Esophagus muscularis mucosa (tissue), 4 donors: ENCODE measurements at regions not wholly inside any gene's neighbourhood (a gene's known extent, or its start where the extent isn't known, plus 50 kb on each side); places are given as distances from the start of the nearest gene placed in this dataset.

Source experiments
- DNase-seq: peaks from one replicate; pipeline ENCODE4 v3.0.0-alpha.2; 2017; ENCODE audit errors: extremely low spot score
- H3K27ac ChIP-seq, 4 donors: fragments of 200-600 bp; sonication (generic); replicated peaks in 1 of 4; 1 replicate in 3 of 4; 2 replicates in 1 of 4; pipeline ENCODE4 v1.5.1; 2016 to 2019; ENCODE audit warnings: mild to moderate bottlenecking in 1 of 4
- H3K27me3 ChIP-seq, 4 donors: fragments of 200-600 bp; sonication (generic); one replicate each; pipeline versions ENCODE4 v1.5.1 to v1.6.0; 2016 to 2019
- H3K36me3 ChIP-seq, 4 donors: fragments of 200-600 bp; sonication (generic); one replicate each; pipeline ENCODE4 v1.5.1; 2016 to 2019
- H3K4me1 ChIP-seq, 4 donors: fragments of 200-600 bp; sonication (generic); one replicate each; pipeline ENCODE4 v1.5.1; 2016 to 2019
- H3K4me3 ChIP-seq, 4 donors: fragments of 200-600 bp; sonication (generic); 1 replicate in 2 of 4; 2 replicates in 2 of 4; pipeline ENCODE4 v1.5.1; 2016 to 2019; ENCODE audit warnings: mild to moderate bottlenecking in 4 of 4, moderate library complexity in 1 of 4
- H3K9me3 ChIP-seq, 4 donors: fragments of 200-600 bp; sonication (generic); 1 replicate in 3 of 4; 2 replicates in 1 of 4; pipeline ENCODE4 v1.5.1; 2016 to 2019
- CTCF ChIP-seq, 3 experiments: fragments of 200-600 bp in 2 of 3; fragments of 450-650 bp in 1 of 3; sonication (generic) in 2 of 3; IDR thresholded peaks; one replicate each; pipeline ENCODE4 v1.5.1; 2017 to 2019; ENCODE audit warnings: antibody characterized with exemption in 3 of 3, mild to moderate bottlenecking in 2 of 3, moderate library complexity in 1 of 3
- EP300 ChIP-seq: sonication (generic); formaldehyde crosslinking; IDR thresholded peaks from one replicate; pipeline ENCODE4 v1.6.1; 2017; ENCODE audit warnings: antibody characterized with exemption
- POLR2A ChIP-seq: fragments of 450-650 bp; IDR thresholded peaks from one replicate; pipeline ENCODE4 v1.6.1; 2017; ENCODE audit warnings: antibody characterized with exemption, moderate library complexity, mild to moderate bottlenecking, low read depth
- POLR2AphosphoS5 ChIP-seq, 2 donors: sonication (generic); formaldehyde crosslinking; IDR thresholded peaks; one replicate each; pipeline ENCODE4 v1.6.1; 2017; ENCODE audit warnings: antibody characterized with exemption in 2 of 2
- WGBS: methylation state at CpG from one replicate; pipeline ENCODE4 v1.1.5; 2018; 5-methylcytosine and 5-hydroxymethylcytosine counted together
- intact Hi-C: fragments of 100-400 bp; cut with DNase I; formaldehyde crosslinking; loops from one replicate; pipeline ENCODE4 v1.15.1; 2023

GRCh38 chr17:36727577-36727976, 126.2 kb downstream of the MRM1 start:
- intact Hi-C loops = no loop called here
- H3K27me3 ChIP-seq = peaks cover 0 to 68% (median 9%) of the 10 kb centered on the region in 4 donors
- H3K9me3 ChIP-seq = no peaks in the 10 kb centered on the region
- H3K36me3 ChIP-seq = no peaks in the 10 kb centered on the region
- no peak overlapping the region for H3K27ac ChIP-seq
- no peak overlapping the region for H3K4me3 ChIP-seq
- peaks cover 0 to 12% (median 4%) of the 10 kb centered on the region in 4 donors for H3K4me1 ChIP-seq
- 36% methylated on average over 4 of the region's 4 CpGs for WGBS
- DNase-seq = no peak
- TF ChIP-seq EP300 = no peak
- TF ChIP-seq POLR2AphosphoS5 (IDR thresholded peaks at IDR 0.05) = no peak
- no peak for TF ChIP-seq CTCF (IDR thresholded peaks at IDR 0.05)
- no peak for TF ChIP-seq POLR2A

- H3K36me3 ChIP-seq = no peaks in the 10 kb centered on the region
- 22% methylated on average over 30 of the region's 30 CpGs for WGBS
- H3K4me3 ChIP-seq = no peak overlapping the region
- H3K9me3 ChIP-seq = no peaks in the 10 kb centered on the region
- no peak overlapping the region for H3K27ac ChIP-seq
- intact Hi-C loops = no loop called here
- DNase-seq = no peak
- peaks cover 0 to 8% (median 0%) of the 10 kb centered on the region in 4 donors for H3K4me1 ChIP-seq
- TF ChIP-seq CTCF (IDR thresholded peaks at IDR 0.05) = no peak
- peaks cover 0 to 76% (median 9%) of the 10 kb centered on the region in 4 donors for H3K27me3 ChIP-seq
Observed at GRCh38 chr17:36728030-36728991, 126.9 kb downstream of the MRM1 start.

GRCh38 chr17:36730095-36730808, 128.9 kb downstream of the MRM1 start:
- H3K27ac ChIP-seq = no peak overlapping the region
- intact Hi-C loops = no loop called here
- H3K9me3 ChIP-seq = no peaks in the 10 kb centered on the region
- TF ChIP-seq POLR2AphosphoS5 (IDR thresholded peaks at IDR 0.05) (no peak), CTCF (IDR thresholded peaks at IDR 0.05) (no peak), EP300 (no peak), POLR2A (no peak)
- 66% methylated on average over 8 of the region's 9 CpGs for WGBS
- DNase-seq = no peak
- no peak overlapping the region for H3K4me3 ChIP-seq
- no peaks in the 10 kb centered on the region for H3K36me3 ChIP-seq
- H3K27me3 ChIP-seq = peaks cover 0 to 74% (median 9%) of the 10 kb centered on the region in 4 donors
- peaks cover 0 to 8% (median 0%) of the 10 kb centered on the region in 4 donors for H3K4me1 ChIP-seq

- H3K4me3 ChIP-seq = no peak overlapping the region
- H3K9me3 ChIP-seq = no peaks in the 10 kb centered on the region
- DNase-seq = no peak
- TF ChIP-seq POLR2AphosphoS5 (IDR thresholded peaks at IDR 0.05) = no peak
- TF ChIP-seq CTCF (IDR thresholded peaks at IDR 0.05) = no peak
- no peak for TF ChIP-seq POLR2A
- TF ChIP-seq EP300 = no peak
- WGBS = 85% methylated on average over 6 of the region's 6 CpGs
- peaks cover 0 to 78% (median 9%) of the 10 kb centered on the region in 4 donors for H3K27me3 ChIP-seq
- peaks cover 0 to 8% (median 0%) of the 10 kb centered on the region in 4 donors for H3K4me1 ChIP-seq
- no peak overlapping the region for H3K27ac ChIP-seq
- intact Hi-C loops = no loop called here
- H3K36me3 ChIP-seq = no peaks in the 10 kb centered on the region
Observed at GRCh38 chr17:36730857-36731490, 129.6 kb downstream of the MRM1 start.
